Common myeloid progenitor, CD34-positive (primary cell): ENCODE measurements at regions not wholly inside any gene's neighbourhood (a gene's known extent, or its start where the extent isn't known, plus 50 kb on each side); places are given as distances from the start of the nearest gene placed in this dataset.

Source experiments
- CTCF ChIA-PET: fragments of 350-600 bp; sonication (Branson Sonifier 250); formaldehyde crosslinking; loops from one replicate; lab custom pipeline; 2021; ENCODE audit warnings: antibody characterized with exemption; lab: Charles Lee
- POLR2A ChIA-PET: fragments of 350-600 bp; sonication (Branson Sonifier 250); formaldehyde crosslinking; loops from one replicate; lab custom pipeline; 2021; ENCODE audit warnings: antibody characterized with exemption; lab: Charles Lee
- DNase-seq, 3 donors: peaks; one replicate each; pipeline versions ENCODE4 v3.0.0 to v3.0.0-alpha.2; 2013
- H3K27ac ChIP-seq, 2 experiments: 1 replicate in 1 of 2; 2 replicates in 1 of 2; pipeline ENCODE4 v1.7.0; 2013; ENCODE audit warnings: inconsistent platforms in 2 of 2, low read length in 2 of 2, mild to moderate bottlenecking in 2 of 2, low read depth in 1 of 2, moderate library complexity in 1 of 2; ENCODE audit not compliant: severe bottlenecking in 2 of 2, insufficient read depth in 1 of 2, poor library complexity in 1 of 2
- H3K27me3 ChIP-seq, 5 experiments: replicated peaks in 2 of 5; 1 replicate in 3 of 5; 2 replicates in 2 of 5; pipeline versions ENCODE4 v1.6.1 to v1.7.0; 2013; ENCODE audit warnings: low read length in 4 of 5, mild to moderate bottlenecking in 2 of 5, moderate library complexity in 2 of 5, inconsistent platforms in 1 of 5; ENCODE audit not compliant: insufficient read depth in 5 of 5, control insufficient read depth in 4 of 5
- H3K36me3 ChIP-seq, 4 experiments: 1 replicate in 2 of 4; 2 replicates in 2 of 4; pipeline versions ENCODE4 v1.6.1 to v1.7.0; 2013; ENCODE audit warnings: low read length in 3 of 4, control low read depth in 1 of 4, mild to moderate bottlenecking in 1 of 4; ENCODE audit not compliant: control insufficient read depth in 4 of 4, insufficient read depth in 4 of 4
- H3K4me1 ChIP-seq, 4 experiments: 1 replicate in 3 of 4; 2 replicates in 1 of 4; pipeline versions ENCODE4 v1.6.1 to v1.7.1; 2013; ENCODE audit warnings: low read length in 3 of 4, mild to moderate bottlenecking in 3 of 4, control low read depth in 1 of 4, inconsistent platforms in 1 of 4, moderate library complexity in 1 of 4; ENCODE audit not compliant: control insufficient read depth in 4 of 4, insufficient read depth in 4 of 4; ENCODE audit errors: control extremely low read depth in 1 of 4
- H3K4me3 ChIP-seq, 7 experiments: 1 replicate in 4 of 7; 2 replicates in 3 of 7; pipeline versions ENCODE4 v1.5.1 to v1.7.0; 2013; ENCODE audit warnings: mild to moderate bottlenecking in 7 of 7, low read length in 6 of 7, moderate library complexity in 6 of 7, inconsistent platforms in 2 of 7, low read depth in 2 of 7, control low read depth in 1 of 7; ENCODE audit not compliant: insufficient read depth in 4 of 7, control insufficient read depth in 1 of 7; ENCODE audit errors: extremely low read depth in 1 of 7
- H3K9me3 ChIP-seq, 5 experiments: 1 replicate in 4 of 5; 2 replicates in 1 of 5; pipeline versions ENCODE4 v1.6.1 to v1.7.1; 2013; ENCODE audit warnings: low read length in 4 of 5, mild to moderate bottlenecking in 2 of 5, inconsistent platforms in 1 of 5, low read depth in 1 of 5, moderate library complexity in 1 of 5; ENCODE audit not compliant: control insufficient read depth in 4 of 5, insufficient read depth in 2 of 5; ENCODE audit errors: control extremely low read depth in 1 of 5
- WGBS: methylation state at CpG from one replicate; pipeline ENCODE4 v1.1.5; 2013; ENCODE audit not compliant: insufficient coverage; 5-methylcytosine and 5-hydroxymethylcytosine counted together

GRCh38 chr6:117145940-117146339 is 119.4 kb upstream of the VGLL2 start:
- H3K27ac ChIP-seq, result no peak overlapping the region
- no peak for DNase-seq
- no peak overlapping the region for H3K4me3 ChIP-seq
- H3K9me3 ChIP-seq, result peaks cover 0 to 8% (median 0%) of the 10 kb centered on the region in 5 experiments
- WGBS, result 77% methylated on average over 2 of the region's 2 CpGs
- no peaks in the 10 kb centered on the region for H3K4me1 ChIP-seq
- H3K36me3 ChIP-seq, result no peaks in the 10 kb centered on the region
- ChIA-PET CTCF (no interaction called here), POLR2A (no interaction called here)
- no peaks in the 10 kb centered on the region for H3K27me3 ChIP-seq

GRCh38 chr6:117149324-117149723 is 116.0 kb upstream of the VGLL2 start:
- H3K27ac ChIP-seq, result no peak overlapping the region
- DNase-seq, result no peak
- no peaks in the 10 kb centered on the region for H3K36me3 ChIP-seq
- peaks cover 0 to 8% (median 0%) of the 10 kb centered on the region in 5 experiments for H3K9me3 ChIP-seq
- ChIA-PET CTCF (no interaction called here), POLR2A (no interaction called here)
- H3K4me1 ChIP-seq, result no peaks in the 10 kb centered on the region
- WGBS, result no CpG with 5 or more reads among the region's 1 CpG
- H3K4me3 ChIP-seq, result no peak overlapping the region
- no peaks in the 10 kb centered on the region for H3K27me3 ChIP-seq

GRCh38 chr6:117156741-117157140 is 108.6 kb upstream of the VGLL2 start:
- Histone ChIP-seq H3K4me3 (no peak overlapping the region), H3K36me3 (no peaks in the 10 kb centered on the region), H3K27me3 (no peaks in the 10 kb centered on the region), H3K4me1 (no peaks in the 10 kb centered on the region), H3K27ac (no peak overlapping the region), H3K9me3 (no peaks in the 10 kb centered on the region)
- CTCF ChIA-PET, result no interaction called here
- no peak for DNase-seq
- POLR2A ChIA-PET, result no interaction called here
- no CpG with 5 or more reads among the region's 1 CpG for WGBS

- Histone ChIP-seq H3K27me3 (no peaks in the 10 kb centered on the region), H3K9me3 (no peaks in the 10 kb centered on the region), H3K4me1 (no peaks in the 10 kb centered on the region), H3K4me3 (no peak overlapping the region), H3K36me3 (no peaks in the 10 kb centered on the region), H3K27ac (no peak overlapping the region)
- ChIA-PET POLR2A (no interaction called here), CTCF (no interaction called here)
- no peak for DNase-seq
- 100% methylated on average over 2 of the region's 3 CpGs for WGBS
These were observed 107.9 kb upstream of the VGLL2 start for GRCh38 chr6:117157448-117157847.

GRCh38 chr6:117165911-117166499 is 99.4 kb upstream of the VGLL2 start:
- Histone ChIP-seq H3K4me1 (no peaks in the 10 kb centered on the region), H3K27me3 (no peaks in the 10 kb centered on the region), H3K36me3 (no peaks in the 10 kb centered on the region), H3K4me3 (no peak overlapping the region), H3K27ac (no peak overlapping the region), H3K9me3 (no peaks in the 10 kb centered on the region)
- CTCF ChIA-PET, result interaction anchor here (0.6 kb wide), 1 partner anchor 1651 kb away, joined by 4 read pairs; no protein-coding TSS in a partner anchor
- WGBS, result 78% methylated on average over 1 of the region's 2 CpGs
- POLR2A ChIA-PET, result no interaction called here
- DNase-seq, result no peak

- ChIA-PET POLR2A (no interaction called here), CTCF (no interaction called here)
- no peak overlapping the region for H3K27ac ChIP-seq
- no peaks in the 10 kb centered on the region for H3K36me3 ChIP-seq
- H3K9me3 ChIP-seq, result no peaks in the 10 kb centered on the region
- DNase-seq, result no peak
- no peak overlapping the region for H3K4me3 ChIP-seq
- no peaks in the 10 kb centered on the region for H3K4me1 ChIP-seq
- WGBS, result 78% methylated on average over 8 of the region's 10 CpGs
- no peaks in the 10 kb centered on the region for H3K27me3 ChIP-seq
These were observed 97.7 kb upstream of the VGLL2 start for GRCh38 chr6:117167520-117168271.

- CTCF ChIA-PET, result no interaction called here
- WGBS, result 78% methylated on average over 4 of the region's 4 CpGs
- H3K4me1 ChIP-seq, result no peaks in the 10 kb centered on the region
- no peaks in the 10 kb centered on the region for H3K9me3 ChIP-seq
- no peak overlapping the region for H3K4me3 ChIP-seq
- no peaks in the 10 kb centered on the region for H3K27me3 ChIP-seq
- no peak overlapping the region for H3K27ac ChIP-seq
- no peak for DNase-seq
- no peaks in the 10 kb centered on the region for H3K36me3 ChIP-seq
- POLR2A ChIA-PET, result no interaction called here
These were observed 96.9 kb upstream of the VGLL2 start for GRCh38 chr6:117168296-117169063.
